Thyroid gland (tissue), 4 donors: ENCODE measurements at regions not wholly inside any gene's neighbourhood (a gene's known extent, or its start where the extent isn't known, plus 50 kb on each side); places are given as distances from the start of the nearest gene placed in this dataset.

Experiments
- DNase-seq, 2 donors: peaks; one replicate each; pipeline ENCODE4 v3.0.0-alpha.2; 2019
- H3K27ac ChIP-seq, 3 donors: fragments of 200-600 bp; sonication (generic); 1 replicate in 2 of 3; 2 replicates in 1 of 3; pipeline ENCODE4 v1.5.1; 2016 to 2019; ENCODE audit warnings: mild to moderate bottlenecking in 1 of 3, moderate library complexity in 1 of 3
- H3K27me3 ChIP-seq: fragments of 200-600 bp; sonication (generic); one replicate; pipeline ENCODE4 v1.5.1; 2019
- H3K36me3 ChIP-seq, 2 donors: fragments of 200-600 bp; sonication (generic); one replicate each; pipeline ENCODE4 v1.5.1; 2016 to 2019
- H3K4me1 ChIP-seq, 2 donors: fragments of 200-600 bp; sonication (generic); one replicate each; pipeline ENCODE4 v1.5.1; 2017 to 2019
- H3K4me3 ChIP-seq, 3 donors: fragments of 200-600 bp; sonication (generic); replicated peaks in 1 of 3; 1 replicate in 2 of 3; 2 replicates in 1 of 3; pipeline ENCODE4 v1.5.1; 2016; ENCODE audit warnings: mild to moderate bottlenecking in 1 of 3
- H3K9me3 ChIP-seq: fragments of 200-600 bp; sonication (generic); one replicate; pipeline ENCODE4 v1.5.1; 2017
- CTCF ChIP-seq, 6 experiments: fragments of 200-600 bp in 3 of 6; fragments of 450-650 bp in 3 of 6; sonication (generic) in 3 of 6; IDR thresholded peaks; one replicate each; pipeline ENCODE4 v1.5.1; 2016 to 2019; ENCODE audit warnings: antibody characterized with exemption in 6 of 6, mild to moderate bottlenecking in 2 of 6, inconsistent platforms in 1 of 6, moderate library complexity in 1 of 6
- POLR2A ChIP-seq, 2 donors: fragments of 450-650 bp; IDR thresholded peaks; one replicate each; pipeline ENCODE4 v1.6.1; 2017; ENCODE audit warnings: antibody characterized with exemption in 2 of 2, mild to moderate bottlenecking in 2 of 2, moderate library complexity in 1 of 2
- WGBS, 2 donors: methylation state at CpG; one replicate each; pipeline ENCODE4 v1.1.5; 2017; 5-methylcytosine and 5-hydroxymethylcytosine counted together
- intact Hi-C: fragments of 100-400 bp; cut with DNase I; formaldehyde crosslinking; loops from one replicate; pipeline ENCODE4 v1.15.1; 2023

DNA sequence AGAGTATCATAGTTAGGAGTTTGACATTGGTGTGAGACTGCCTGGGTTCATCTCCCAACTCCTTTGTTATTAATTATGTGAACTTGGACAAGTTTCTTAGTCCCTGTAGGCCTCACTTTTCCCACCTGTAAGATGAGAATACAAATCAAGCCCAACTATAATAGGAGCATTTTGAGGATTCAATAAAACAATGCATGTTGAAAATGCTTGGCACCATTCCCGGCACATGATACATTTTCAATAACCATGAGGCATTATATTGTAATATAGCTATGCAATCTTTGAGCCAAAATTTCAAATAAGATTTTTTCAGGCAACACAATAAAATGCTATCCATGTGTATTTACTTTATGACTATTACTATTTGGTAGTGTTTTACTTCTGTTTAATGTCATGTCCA lies 229.0 kb upstream of the SP4 start:
- Histone ChIP-seq H3K4me3 (no peak overlapping the region), H3K27ac (no peak overlapping the region), H3K27me3 (no peaks in the 10 kb centered on the region), H3K4me1 (no peaks in the 10 kb centered on the region), H3K9me3 (no peaks in the 10 kb centered on the region), H3K36me3 (no peaks in the 10 kb centered on the region)
- intact Hi-C loops = no loop called here
- no peak for DNase-seq
- WGBS, 2 donors = 86 to 92% methylated on average over 1 of the region's 1 CpG
- TF ChIP-seq CTCF (IDR thresholded peaks at IDR 0.05) (no peak), POLR2A (IDR thresholded peaks at IDR 0.05) (no peak)

DNA sequence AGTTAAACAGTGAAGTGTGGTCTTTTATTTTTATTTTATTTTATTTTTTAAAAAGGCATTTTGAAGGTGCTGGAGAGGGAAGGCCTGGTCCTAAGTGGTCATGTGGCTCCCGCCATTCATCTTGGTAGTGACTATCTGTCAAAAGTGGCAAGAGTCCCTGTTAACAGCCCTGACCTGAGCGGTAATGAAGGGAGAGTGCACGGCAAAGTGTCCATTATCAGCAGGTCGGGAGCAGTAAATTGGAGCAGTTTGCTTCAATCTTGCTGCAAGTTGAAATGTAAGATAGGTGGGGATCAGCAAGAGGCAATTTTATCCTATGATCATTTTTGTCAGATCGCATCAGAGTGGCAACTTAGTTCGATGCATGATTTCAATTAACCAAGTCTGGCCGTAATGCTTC lies 227.4 kb upstream of the SP4 start:
- Histone ChIP-seq H3K4me3 (no peak overlapping the region), H3K9me3 (no peaks in the 10 kb centered on the region), H3K27ac (no peak overlapping the region), H3K4me1 (no peaks in the 10 kb centered on the region), H3K36me3 (no peaks in the 10 kb centered on the region), H3K27me3 (no peaks in the 10 kb centered on the region)
- WGBS, 2 donors = 81 to 86% methylated on average over 7 of the region's 7 CpGs
- TF ChIP-seq CTCF (IDR thresholded peaks at IDR 0.05) = no peak
- no peak for TF ChIP-seq POLR2A (IDR thresholded peaks at IDR 0.05)
- no peak for DNase-seq
- intact Hi-C loops = no loop called here

GRCh38 chr7:21214657-21215056 lies 213.2 kb upstream of the SP4 start:
- Histone ChIP-seq H3K27ac (no peak overlapping the region), H3K36me3 (no peaks in the 10 kb centered on the region), H3K9me3 (no peaks in the 10 kb centered on the region), H3K4me3 (no peak overlapping the region), H3K27me3 (no peaks in the 10 kb centered on the region), H3K4me1 (no peaks in the 10 kb centered on the region)
- 43 to 92% methylated on average over 1 of the region's 1 CpG for WGBS, 2 donors
- DNase-seq = no peak
- intact Hi-C loops = no loop called here
- TF ChIP-seq CTCF (IDR thresholded peaks at IDR 0.05) (no peak), POLR2A (IDR thresholded peaks at IDR 0.05) (no peak)

GRCh38 chr7:21215307-21215706 lies 212.6 kb upstream of the SP4 start:
- 84 to 86% methylated on average over 1 of the region's 1 CpG for WGBS, 2 donors
- Histone ChIP-seq H3K9me3 (no peaks in the 10 kb centered on the region), H3K4me3 (no peak overlapping the region), H3K4me1 (no peaks in the 10 kb centered on the region), H3K36me3 (no peaks in the 10 kb centered on the region), H3K27me3 (no peaks in the 10 kb centered on the region), H3K27ac (no peak overlapping the region)
- TF ChIP-seq CTCF (IDR thresholded peaks at IDR 0.05) = no peak
- no peak for TF ChIP-seq POLR2A (IDR thresholded peaks at IDR 0.05)
- intact Hi-C loops = no loop called here
- no peak for DNase-seq

GRCh38 chr7:21217365-21217764 lies 210.5 kb upstream of the SP4 start:
- Histone ChIP-seq H3K36me3 (no peaks in the 10 kb centered on the region), H3K27ac (no peak overlapping the region), H3K27me3 (no peaks in the 10 kb centered on the region), H3K4me3 (no peak overlapping the region), H3K9me3 (no peaks in the 10 kb centered on the region), H3K4me1 (no peaks in the 10 kb centered on the region)
- no peak for DNase-seq
- 41 to 88% methylated on average over 1 of the region's 1 CpG for WGBS, 2 donors
- TF ChIP-seq CTCF (IDR thresholded peaks at IDR 0.05) = no peak
- TF ChIP-seq POLR2A (IDR thresholded peaks at IDR 0.05) = no peak
- intact Hi-C loops = no loop called here
